Stimulated activated CD4-positive, alpha-beta T cell treated with anti-CD3 and anti-CD28 coated beads, Interleukin-12 subunit alpha, Interleukin-12 subunit beta, amount 100 ng/mL, for 4 hours (primary cell): ENCODE measurements at regions not wholly inside any gene's neighbourhood (a gene's known extent, or its start where the extent isn't known, plus 50 kb on each side); places are given as distances from the start of the nearest gene placed in this dataset.
"Not testable (repeated sequence)": the region's sequence is repeated elsewhere in the genome, so short reads cannot be mapped to it uniquely, and the experiment has no call there.

Experiments used
- DNase-seq: peaks from one replicate; pipeline ENCODE4 v3.0.0-alpha.2; 2020

GRCh38 chr16:6837722-6838121, 494.9 kb upstream of the RBFOX1 start:
- DNase-seq, result no peak

GRCh38 chr16:6836766-6837165, 495.9 kb upstream of the RBFOX1 start:
- DNase-seq, result no peak

- DNase-seq, result no peak
Measured at GRCh38 chr16:6835941-6836340, 496.7 kb upstream of the RBFOX1 start.

GRCh38 chr16:6835516-6835915, 497.1 kb upstream of the RBFOX1 start:
- no peak for DNase-seq

GRCh38 chr16:6828690-6829089, 504.0 kb upstream of the RBFOX1 start:
- no peak for DNase-seq

GRCh38 chr16:6827931-6828330, 504.7 kb upstream of the RBFOX1 start:
- no peak for DNase-seq

GRCh38 chr16:6827267-6827666, 505.4 kb upstream of the RBFOX1 start:
- DNase-seq, result no peak

- no peak for DNase-seq
Measured at GRCh38 chr16:6822041-6822440, 510.6 kb upstream of the RBFOX1 start.

- no peak for DNase-seq
Measured at GRCh38 chr16:6804461-6804860, 528.2 kb upstream of the RBFOX1 start.

GRCh38 chr16:6803176-6803575, 529.5 kb upstream of the RBFOX1 start:
- DNase-seq, result no peak

- no peak for DNase-seq
Measured at GRCh38 chr16:6797223-6797622, 535.4 kb upstream of the RBFOX1 start.

- DNase-seq, result no peak
Measured at GRCh38 chr16:6777624-6778023, 555.0 kb upstream of the RBFOX1 start.

GRCh38 chr16:6775712-6776111, 556.9 kb upstream of the RBFOX1 start:
- DNase-seq, result no peak

GRCh38 chr16:6771956-6772355, 560.7 kb upstream of the RBFOX1 start:
- DNase-seq, result no peak

- no peak for DNase-seq
Measured at GRCh38 chr16:6753553-6753952, 579.1 kb upstream of the RBFOX1 start.

GRCh38 chr16:6751191-6751590, 581.5 kb upstream of the RBFOX1 start:
- DNase-seq, result no peak

- no peak for DNase-seq
Measured at GRCh38 chr16:6749698-6750097, 582.9 kb upstream of the RBFOX1 start.

- not testable (repeated sequence) for DNase-seq
Measured at GRCh38 chr16:6736302-6736701, 596.3 kb upstream of the RBFOX1 start.

- no peak for DNase-seq
Measured at GRCh38 chr16:6735631-6736030, 597.0 kb upstream of the RBFOX1 start.

- DNase-seq, result no peak
Measured at GRCh38 chr16:6732166-6732565, 600.5 kb upstream of the RBFOX1 start.

- no peak for DNase-seq
Measured at GRCh38 chr16:6728381-6728780, 604.3 kb upstream of the RBFOX1 start.

- DNase-seq, result no peak
Measured at GRCh38 chr16:6726621-6727020, 606.0 kb upstream of the RBFOX1 start.

- no peak for DNase-seq
Measured at GRCh38 chr16:6725634-6726331, 606.9 kb upstream of the RBFOX1 start.

GRCh38 chr16:6725206-6725605, 607.4 kb upstream of the RBFOX1 start:
- DNase-seq, result not testable (repeated sequence)

GRCh38 chr16:6722786-6723185, 609.9 kb upstream of the RBFOX1 start:
- no peak for DNase-seq
